OCI-LY7 (cell line): ENCODE measurements at regions not wholly inside any gene's neighbourhood (a gene's known extent, or its start where the extent isn't known, plus 50 kb on each side); places are given as distances from the start of the nearest gene placed in this dataset.

Experiments
- BruUV-seq: library from RNA; stranded (reverse); fragments of 400-500 nt; replicated peaks from 2 replicates; lab custom pipeline; 2021; lab: Mats Ljungman, UMichigan
- CTCF ChIA-PET: fragments of 300-600 bp; sonication (Branson Sonifier 250); formaldehyde crosslinking; loops from one replicate; lab custom pipeline; 2022; ENCODE audit warnings: antibody characterized with exemption; ENCODE audit not compliant: unreplicated experiment; lab: Charles Lee
- POLR2A ChIA-PET: fragments of 300-600 bp; sonication (Branson Sonifier 250); formaldehyde crosslinking; loops from one replicate; lab custom pipeline; 2022; ENCODE audit warnings: antibody characterized with exemption; lab: Charles Lee
- DNase-seq: peaks from one replicate; pipeline ENCODE4 v3.0.0-alpha.2; 2015; ENCODE audit warnings: low spot score
- H2AFZ ChIP-seq: fragments of 200-600 bp; sonication (generic), shearing (Covaris generic); 2 replicates; pipeline ENCODE4 v1.6.1; 2014; ENCODE audit warnings: mild to moderate bottlenecking, antibody characterized with exemption, low read length, moderate library complexity
- H3K27ac ChIP-seq: fragments of 200-600 bp; sonication (generic); 2 replicates; pipeline ENCODE4 v1.5.1; 2014; ENCODE audit warnings: mixed run types, low read depth, mild to moderate bottlenecking, moderate library complexity, low read length, inconsistent platforms; ENCODE audit not compliant: poor library complexity, severe bottlenecking
- H3K36me3 ChIP-seq: fragments of 200-600 bp; sonication (generic); 2 replicates; pipeline ENCODE4 v1.6.1; 2014; ENCODE audit warnings: mild to moderate bottlenecking, antibody characterized with exemption, low read length, moderate library complexity, mixed read lengths; ENCODE audit not compliant: insufficient read depth
- H3K4me1 ChIP-seq: fragments of 200-600 bp; sonication (generic); 2 replicates; pipeline ENCODE4 v1.5.1; 2014; ENCODE audit warnings: mild to moderate bottlenecking, low read length; ENCODE audit not compliant: insufficient read depth, poor library complexity, severe bottlenecking
- H3K4me2 ChIP-seq: fragments of 200-600 bp; sonication (generic); 2 replicates; pipeline ENCODE4 v1.6.1; 2014; ENCODE audit warnings: mild to moderate bottlenecking, low read length
- H3K4me3 ChIP-seq: fragments of 200-600 bp; sonication (generic); 2 replicates; pipeline ENCODE4 v1.5.1; 2014; ENCODE audit warnings: mild to moderate bottlenecking, low read depth, low read length; ENCODE audit not compliant: poor library complexity, severe bottlenecking
- H3K79me2 ChIP-seq: fragments of 200-600 bp; sonication (generic); 2 replicates; pipeline ENCODE4 v1.6.1; 2016; ENCODE audit warnings: low read depth, mild to moderate bottlenecking, low read length, moderate library complexity, mixed read lengths; ENCODE audit not compliant: insufficient read depth
- H3K9me2 ChIP-seq: fragments of 200-600 bp; sonication (generic); 2 replicates; pipeline ENCODE4 v1.6.1; 2016; ENCODE audit warnings: mild to moderate bottlenecking, low read length, mixed read lengths; ENCODE audit not compliant: insufficient read depth
- H3K9me3 ChIP-seq: fragments of 200-600 bp; sonication (generic); 2 replicates; pipeline ENCODE4 v1.6.1; 2014; ENCODE audit warnings: mild to moderate bottlenecking, mixed run types, low read length, mixed read lengths
- H4K20me1 ChIP-seq: fragments of 200-600 bp; sonication (generic); 2 replicates; pipeline ENCODE4 v1.6.1; 2014; ENCODE audit warnings: mild to moderate bottlenecking, antibody characterized with exemption, low read length, moderate library complexity, mixed read lengths; ENCODE audit not compliant: insufficient read depth
- CTCF ChIP-seq: fragments of 200-600 bp; sonication (generic); conservative IDR thresholded peaks from 2 replicates; pipeline ENCODE4 v1.5.1; 2014; ENCODE audit warnings: mild to moderate bottlenecking, antibody characterized with exemption, low read length, moderate library complexity, mixed read lengths
- EZH2phosphoT487 ChIP-seq: fragments of 200-600 bp; sonication (generic); IDR thresholded peaks from 2 replicates; pipeline ENCODE4 v1.6.1; 2018; ENCODE audit warnings: low read depth, borderline replicate concordance, mild to moderate bottlenecking, mixed run types, antibody characterized with exemption, low read length, moderate library complexity, mixed read lengths
- intact Hi-C: fragments of 100-400 bp; cut with micrococcal nuclease; formaldehyde crosslinking; loops from one replicate; pipeline ENCODE4 v1.10.0; 2022; ENCODE audit not compliant: unreplicated experiment

GRCh38 chr19:27719034-27719433 is 1493.9 kb downstream of the UQCRFS1 start:
- ChIA-PET POLR2A (no interaction called here), CTCF (no interaction called here)
- Histone ChIP-seq H3K4me2 (no peak overlapping the region), H3K79me2 (no peaks in the 10 kb centered on the region), H3K36me3 (no peaks in the 10 kb centered on the region), H3K27ac (no peak overlapping the region), H3K4me3 (no peak overlapping the region), H3K9me2 (no peaks in the 10 kb centered on the region), H3K4me1 (no peaks in the 10 kb centered on the region), H2AFZ (no peak overlapping the region), H3K9me3 (peaks cover 5% of the 10 kb centered on the region; the same call in 1 of the 2 replicates), H4K20me1 (no peaks in the 10 kb centered on the region)
- intact Hi-C loops: no loop called here
- DNase-seq: no peak
- TF ChIP-seq CTCF: no peak
- no peak for TF ChIP-seq EZH2phosphoT487
- no TSS peak for BruUV-seq

GRCh38 chr19:27718234-27718633 is 1494.7 kb downstream of the UQCRFS1 start:
- H3K9me3 ChIP-seq: peaks cover 9% of the 10 kb centered on the region; the same call in 1 of the 2 replicates
- no peaks in the 10 kb centered on the region for H3K79me2 ChIP-seq
- no peak overlapping the region for H3K27ac ChIP-seq
- no peak overlapping the region for H3K4me3 ChIP-seq
- TF ChIP-seq CTCF: no peak
- no peak for TF ChIP-seq EZH2phosphoT487
- CTCF ChIA-PET: no interaction called here
- intact Hi-C loops: no loop called here
- no peaks in the 10 kb centered on the region for H4K20me1 ChIP-seq
- DNase-seq: no peak
- H2AFZ ChIP-seq: no peak overlapping the region
- no peaks in the 10 kb centered on the region for H3K36me3 ChIP-seq
- BruUV-seq: no TSS peak
- POLR2A ChIA-PET: no interaction called here
- H3K9me2 ChIP-seq: no peaks in the 10 kb centered on the region
- no peaks in the 10 kb centered on the region for H3K4me1 ChIP-seq
- no peak overlapping the region for H3K4me2 ChIP-seq

GRCh38 chr19:27717825-27718224 is 1495.1 kb downstream of the UQCRFS1 start:
- CTCF ChIA-PET: no interaction called here
- H3K9me2 ChIP-seq: no peaks in the 10 kb centered on the region
- no peaks in the 10 kb centered on the region for H4K20me1 ChIP-seq
- TF ChIP-seq EZH2phosphoT487 (no peak), CTCF (no peak)
- BruUV-seq: no TSS peak
- no peak overlapping the region for H3K27ac ChIP-seq
- no peak overlapping the region for H3K4me3 ChIP-seq
- H2AFZ ChIP-seq: no peak overlapping the region
- no peak overlapping the region for H3K4me2 ChIP-seq
- H3K9me3 ChIP-seq: peaks cover 9% of the 10 kb centered on the region; the same call in 1 of the 2 replicates
- no peaks in the 10 kb centered on the region for H3K4me1 ChIP-seq
- intact Hi-C loops: no loop called here
- POLR2A ChIA-PET: no interaction called here
- no peak for DNase-seq
- H3K36me3 ChIP-seq: no peaks in the 10 kb centered on the region
- no peaks in the 10 kb centered on the region for H3K79me2 ChIP-seq
